ENCODE measurements at regions not wholly inside any gene's neighbourhood (a gene's known extent, or its start where the extent isn't known, plus 50 kb on each side); places are given as distances from the start of the nearest gene placed in this dataset.

DNA sequence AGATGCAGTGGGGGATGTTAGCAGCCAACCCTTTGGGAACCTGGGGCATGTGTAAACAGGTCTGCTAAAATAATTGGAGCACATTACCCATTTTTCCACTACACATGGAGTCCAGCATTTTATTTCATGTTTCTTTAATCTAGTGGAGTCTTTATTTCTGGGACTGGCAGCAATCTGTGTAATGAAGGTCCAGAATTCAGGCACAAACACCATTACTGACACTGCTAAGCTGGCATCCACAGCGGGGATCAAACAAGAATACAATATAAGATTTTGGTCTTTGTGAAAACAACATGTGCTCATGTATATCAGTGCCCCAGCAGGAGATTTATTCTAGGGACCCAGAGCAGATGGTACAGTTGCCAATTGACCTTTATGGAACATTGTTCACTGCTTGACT, 1587.0 kb upstream of the PRR20A start:
- TF ChIP-seq, protein P1, sequence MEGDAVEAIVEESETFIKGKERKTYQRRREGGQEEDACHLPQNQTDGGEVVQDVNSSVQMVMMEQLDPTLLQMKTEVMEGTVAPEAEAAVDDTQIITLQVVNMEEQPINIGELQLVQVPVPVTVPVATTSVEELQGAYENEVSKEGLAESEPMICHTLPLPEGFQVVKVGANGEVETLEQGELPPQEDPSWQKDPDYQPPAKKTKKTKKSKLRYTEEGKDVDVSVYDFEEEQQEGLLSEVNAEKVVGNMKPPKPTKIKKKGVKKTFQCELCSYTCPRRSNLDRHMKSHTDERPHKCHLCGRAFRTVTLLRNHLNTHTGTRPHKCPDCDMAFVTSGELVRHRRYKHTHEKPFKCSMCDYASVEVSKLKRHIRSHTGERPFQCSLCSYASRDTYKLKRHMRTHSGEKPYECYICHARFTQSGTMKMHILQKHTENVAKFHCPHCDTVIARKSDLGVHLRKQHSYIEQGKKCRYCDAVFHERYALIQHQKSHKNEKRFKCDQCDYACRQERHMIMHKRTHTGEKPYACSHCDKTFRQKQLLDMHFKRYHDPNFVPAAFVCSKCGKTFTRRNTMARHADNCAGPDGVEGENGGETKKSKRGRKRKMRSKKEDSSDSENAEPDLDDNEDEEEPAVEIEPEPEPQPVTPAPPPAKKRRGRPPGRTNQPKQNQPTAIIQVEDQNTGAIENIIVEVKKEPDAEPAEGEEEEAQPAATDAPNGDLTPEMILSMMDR (IDR thresholded peaks at IDR 0.05; ENCODE audit: low read depth, low read length, missing control alignments), result no peak
- Histone ChIP-seq H3K4me3 (ENCODE audit: low read depth, low read length) (no peak overlapping the region), H3K27me3 (replicated peaks) (no peaks in the 10 kb centered on the region), H3K36me3 (replicated peaks) (no peaks in the 10 kb centered on the region), H3K27ac (no peak overlapping the region)
- DNase-seq, result no peak
- in situ Hi-C loops (cut with HindIII; ENCODE audit: low pct_ligation_motif_present, low sequenced_read_pairs), result no loop called here

DNA sequence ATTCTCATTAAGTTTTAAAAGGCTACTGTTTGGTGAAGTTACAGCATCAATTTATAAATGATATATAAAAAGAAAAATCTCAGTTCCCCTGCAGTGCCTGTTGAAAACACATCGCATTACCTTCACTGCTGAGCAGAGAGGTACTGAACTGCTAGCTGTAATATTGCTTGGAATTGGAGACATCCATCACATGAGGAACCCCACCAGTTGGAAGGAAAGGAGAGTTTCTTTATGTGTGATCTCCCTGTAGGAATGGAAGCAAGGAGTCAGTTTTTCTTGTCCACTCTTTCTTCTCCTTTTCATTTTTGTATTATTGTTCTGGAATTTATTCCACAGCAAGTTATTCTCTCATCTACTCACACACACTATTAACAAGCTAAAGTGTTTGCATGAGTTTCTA, 1586.0 kb upstream of the PRR20A start:
- Histone ChIP-seq H3K4me3 (ENCODE audit: low read depth, low read length) (no peak overlapping the region), H3K27ac (no peak overlapping the region), H3K36me3 (replicated peaks) (no peaks in the 10 kb centered on the region), H3K27me3 (replicated peaks) (no peaks in the 10 kb centered on the region)
- in situ Hi-C loops (cut with HindIII; ENCODE audit: low pct_ligation_motif_present, low sequenced_read_pairs), result no loop called here
- TF ChIP-seq, protein P1 (IDR thresholded peaks at IDR 0.05; ENCODE audit: low read depth, low read length, missing control alignments), result no peak
- no peak for DNase-seq

DNA sequence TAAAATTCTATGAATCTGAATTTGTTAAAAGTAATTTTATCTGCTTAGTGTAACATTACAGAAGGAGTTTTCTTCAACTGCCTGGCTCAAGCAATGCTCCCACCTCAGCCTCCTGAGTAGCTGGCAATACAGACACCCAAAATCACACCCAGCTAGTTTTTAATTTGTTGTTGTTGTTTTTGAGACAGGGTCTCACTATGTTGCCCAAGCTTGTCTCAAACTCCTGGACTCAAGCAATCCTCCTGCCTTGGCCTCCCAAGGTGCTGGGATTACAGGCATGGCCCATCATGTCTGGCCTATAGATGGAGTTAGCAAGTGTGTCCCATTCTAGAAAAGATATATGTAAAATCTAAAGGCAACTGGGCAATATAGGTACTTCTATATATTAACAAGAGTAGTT, 1580.4 kb upstream of the PRR20A start:
- TF ChIP-seq, protein P1 (IDR thresholded peaks at IDR 0.05; ENCODE audit: low read depth, low read length, missing control alignments), result no peak

DNA sequence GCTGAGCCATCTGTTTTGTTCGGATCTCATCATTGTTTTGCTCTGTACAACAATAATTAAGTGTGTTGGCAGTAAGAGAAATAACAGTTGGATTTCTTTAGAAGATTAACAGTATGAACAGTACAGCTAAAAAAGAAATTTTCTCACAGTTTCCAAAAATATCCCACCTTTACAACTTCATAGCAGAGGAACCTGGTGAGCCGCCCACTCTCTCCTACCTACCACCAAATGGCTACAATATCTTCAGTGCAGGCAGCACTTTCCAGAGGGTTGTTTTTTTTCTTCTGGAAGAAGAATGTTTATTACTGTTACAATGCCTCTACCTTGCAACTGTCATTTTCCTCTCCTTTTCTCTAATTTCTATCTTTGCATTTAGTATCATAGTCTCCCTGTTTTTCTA, 1577.5 kb upstream of the PRR20A start:
- Histone ChIP-seq H3K27ac (no peak overlapping the region), H3K36me3 (replicated peaks) (no peaks in the 10 kb centered on the region), H3K4me3 (ENCODE audit: low read depth, low read length) (no peak overlapping the region), H3K27me3 (replicated peaks) (no peaks in the 10 kb centered on the region)
- TF ChIP-seq, protein P1 (IDR thresholded peaks at IDR 0.05; ENCODE audit: low read depth, low read length, missing control alignments), result no peak
- in situ Hi-C loops (cut with HindIII; ENCODE audit: low pct_ligation_motif_present, low sequenced_read_pairs), result no loop called here
- no peak for DNase-seq

More for the DNA sequence above, 1580.4 kb upstream of the PRR20A start:
- Histone ChIP-seq H3K27ac (no peak overlapping the region), H3K4me3 (ENCODE audit: low read depth, low read length) (no peak overlapping the region), H3K36me3 (replicated peaks) (no peaks in the 10 kb centered on the region), H3K27me3 (replicated peaks) (no peaks in the 10 kb centered on the region)
- in situ Hi-C loops (cut with HindIII; ENCODE audit: low pct_ligation_motif_present, low sequenced_read_pairs), result no loop called here
- DNase-seq, result no peak

DNA sequence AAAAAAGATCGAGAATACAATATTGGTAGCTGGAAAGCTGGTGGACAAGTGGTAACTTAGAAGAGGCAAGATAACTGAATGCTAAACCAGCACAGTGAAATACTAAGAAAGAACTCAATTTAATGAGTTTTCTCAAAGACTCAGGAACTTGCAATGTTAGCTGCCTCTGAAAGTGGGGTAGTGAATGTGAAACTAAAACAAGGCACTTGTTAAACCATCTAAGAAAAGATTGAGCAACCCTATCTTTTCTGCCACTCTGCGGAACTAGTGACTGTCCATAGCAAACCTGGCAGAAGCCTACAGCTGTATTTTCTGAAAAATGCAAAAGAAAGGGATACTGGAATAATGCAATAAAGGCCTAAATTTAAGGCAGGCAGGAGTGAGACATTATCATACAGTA, 1574.4 kb upstream of the PRR20A start:
- DNase-seq, result no peak
- TF ChIP-seq, protein P1 (IDR thresholded peaks at IDR 0.05; ENCODE audit: low read depth, low read length, missing control alignments), result no peak
- no peak overlapping the region for H3K4me3 ChIP-seq (ENCODE audit: low read depth, low read length)
- in situ Hi-C loops (cut with HindIII; ENCODE audit: low pct_ligation_motif_present, low sequenced_read_pairs), result no loop called here
- H3K27me3 ChIP-seq (replicated peaks), result no peaks in the 10 kb centered on the region
- H3K27ac ChIP-seq, result no peak overlapping the region
- no peaks in the 10 kb centered on the region for H3K36me3 ChIP-seq (replicated peaks)

DNA sequence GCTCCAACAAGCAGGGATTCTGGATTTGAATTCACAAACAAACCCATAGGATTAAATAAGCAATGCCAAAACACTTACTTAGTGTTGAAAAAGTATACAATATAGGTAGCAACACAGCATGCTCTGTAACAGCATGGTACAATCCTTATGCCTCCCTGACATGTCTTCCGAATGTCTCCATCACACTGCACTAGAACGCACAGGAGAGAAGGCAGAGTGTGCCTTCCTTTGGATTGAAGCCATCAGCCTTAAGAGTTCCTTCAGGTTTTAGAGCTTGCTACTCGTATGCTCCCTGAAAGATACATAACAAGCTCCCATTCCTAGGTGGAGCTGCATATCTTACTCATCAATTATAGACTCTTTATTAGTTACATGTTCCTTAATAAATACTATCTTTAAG, 1573.9 kb upstream of the PRR20A start:
- H3K27ac ChIP-seq, result no peak overlapping the region
- H3K4me3 ChIP-seq (ENCODE audit: low read depth, low read length), result no peak overlapping the region
- H3K27me3 ChIP-seq (replicated peaks), result no peaks in the 10 kb centered on the region
- in situ Hi-C loops (cut with HindIII; ENCODE audit: low pct_ligation_motif_present, low sequenced_read_pairs), result no loop called here
- TF ChIP-seq, protein P1 (IDR thresholded peaks at IDR 0.05; ENCODE audit: low read depth, low read length, missing control alignments), result no peak
- no peaks in the 10 kb centered on the region for H3K36me3 ChIP-seq (replicated peaks)
- DNase-seq, result no peak
